ENCODE measurements at regions not wholly inside any gene's neighbourhood (a gene's known extent, or its start where the extent isn't known, plus 50 kb on each side); places are given as distances from the start of the nearest gene placed in this dataset.

DNA sequence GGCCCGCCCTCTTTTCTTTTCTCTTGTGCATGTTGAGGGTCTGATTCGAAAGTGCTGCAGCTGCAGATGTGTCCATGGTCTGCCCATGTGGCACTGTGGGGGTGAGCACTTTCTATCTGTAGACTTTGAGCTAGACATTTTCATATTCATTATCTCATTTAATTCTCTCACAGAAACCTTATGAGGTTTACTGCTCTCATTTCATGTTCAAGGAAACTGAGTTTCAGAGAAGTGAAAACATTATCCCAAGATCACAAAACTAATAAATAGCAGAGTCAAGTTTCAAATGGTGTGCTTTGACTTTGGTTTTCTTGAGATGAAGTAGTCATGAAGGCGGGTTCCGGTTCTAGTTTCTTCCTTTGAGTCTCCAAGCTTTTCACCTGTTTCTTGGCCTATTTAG is 536.5 kb upstream of the ZNF462 start:
- ATAC-seq (no peak), DNase-seq (no peak)
- H3K9me3 Mint-ChIP-seq = peaks cover 0 to 5% (median 2%) of the 10 kb centered on the region in 11 donors
- no peaks in the 10 kb centered on the region for H3K27me3 Mint-ChIP-seq
- no peak overlapping the region for H3K27ac Mint-ChIP-seq
- Histone ChIP-seq H3K9me3 (ENCODE audit: control insufficient read depth in 2 of 3, low read length in 3 of 3) (peaks cover 0 to 4% (median 0%) of the 10 kb centered on the region in 3 experiments), H3K36me3 (ENCODE audit: control insufficient read depth in 2 of 3, insufficient read depth in 3 of 3, low read length in 3 of 3) (no peaks in the 10 kb centered on the region), H3K27me3 (ENCODE audit: control insufficient read depth in 2 of 2, insufficient read depth in 2 of 2, low read length in 2 of 2) (no peaks in the 10 kb centered on the region), H3K4me3 (ENCODE audit: low read length) (no peak overlapping the region), H3K27ac (ENCODE audit: low read depth, low read length) (no peak overlapping the region), H3K4me1 (ENCODE audit: control insufficient read depth in 2 of 2, insufficient read depth in 2 of 2, low read length in 2 of 2) (no peaks in the 10 kb centered on the region)
- no peaks in the 10 kb centered on the region for H3K36me3 Mint-ChIP-seq
- CTCF ChIA-PET = no interaction called here
- POLR2A ChIA-PET = no interaction called here
- H3K4me1 Mint-ChIP-seq = no peaks in the 10 kb centered on the region
- intact Hi-C loops (cut with micrococcal nuclease) = no loop called here
- H3K4me3 Mint-ChIP-seq = no peak overlapping the region

DNA sequence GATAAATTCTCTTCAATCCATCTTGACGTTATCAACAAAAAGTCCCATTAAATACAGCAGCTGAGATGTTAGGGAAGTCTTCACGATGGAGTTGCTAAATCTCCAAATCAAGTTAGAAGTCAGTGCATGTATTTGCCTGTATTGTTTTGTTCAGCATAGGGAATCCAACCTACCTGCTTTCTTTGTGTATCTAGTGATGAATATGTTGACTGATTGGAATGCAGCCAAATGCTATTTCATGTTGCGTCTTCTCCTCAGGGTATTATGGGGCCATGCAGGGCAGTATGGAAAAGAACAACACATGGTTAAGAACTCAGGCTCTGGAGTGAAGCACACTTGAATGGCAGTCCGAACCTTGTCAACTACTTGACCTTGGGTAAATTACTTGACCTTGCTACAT is 529.5 kb upstream of the ZNF462 start:
- POLR2A ChIA-PET = no interaction called here
- CTCF ChIA-PET = no interaction called here
- Mint-ChIP-seq H3K36me3 (no peaks in the 10 kb centered on the region), H3K9me3 (peaks cover 0 to 16% (median 7%) of the 10 kb centered on the region in 11 donors), H3K27ac (no peak overlapping the region), H3K4me3 (no peak overlapping the region), H3K27me3 (no peaks in the 10 kb centered on the region), H3K4me1 (no peaks in the 10 kb centered on the region)
- intact Hi-C loops (cut with micrococcal nuclease) = no loop called here
- Histone ChIP-seq H3K36me3 (ENCODE audit: control insufficient read depth in 2 of 3, insufficient read depth in 3 of 3, low read length in 3 of 3) (no peaks in the 10 kb centered on the region), H3K9me3 (ENCODE audit: control insufficient read depth in 2 of 3, low read length in 3 of 3) (no peaks in the 10 kb centered on the region), H3K27me3 (ENCODE audit: control insufficient read depth in 2 of 2, insufficient read depth in 2 of 2, low read length in 2 of 2) (no peaks in the 10 kb centered on the region), H3K27ac (ENCODE audit: low read depth, low read length) (no peak overlapping the region), H3K4me3 (ENCODE audit: low read length) (no peak overlapping the region), H3K4me1 (ENCODE audit: control insufficient read depth in 2 of 2, insufficient read depth in 2 of 2, low read length in 2 of 2) (no peaks in the 10 kb centered on the region)
- ATAC-seq = no peak
- DNase-seq = no peak

DNA sequence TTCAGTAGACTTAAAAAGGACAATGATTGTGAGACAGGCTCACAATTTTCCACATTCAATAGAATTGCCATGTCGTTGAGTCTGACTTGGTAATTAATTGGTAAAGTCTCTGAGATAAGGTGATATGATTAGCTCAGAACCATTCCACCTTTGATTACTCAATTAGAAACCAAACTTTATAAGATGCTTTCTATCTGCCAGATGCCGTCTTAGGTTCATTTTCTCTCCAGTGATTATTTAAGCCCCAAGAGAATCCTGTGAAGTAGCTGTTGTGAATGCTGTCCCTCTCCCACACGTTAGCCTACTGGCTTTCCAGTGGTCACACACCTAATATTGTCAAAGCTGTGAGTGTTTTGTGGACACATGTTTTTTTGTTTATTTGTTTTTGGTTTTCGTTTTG is 528.9 kb upstream of the ZNF462 start:
- Histone ChIP-seq H3K4me1 (ENCODE audit: control insufficient read depth in 2 of 2, insufficient read depth in 2 of 2, low read length in 2 of 2) (no peaks in the 10 kb centered on the region), H3K27me3 (ENCODE audit: control insufficient read depth in 2 of 2, insufficient read depth in 2 of 2, low read length in 2 of 2) (no peaks in the 10 kb centered on the region), H3K27ac (ENCODE audit: low read depth, low read length) (no peak overlapping the region), H3K9me3 (ENCODE audit: control insufficient read depth in 2 of 3, low read length in 3 of 3) (no peaks in the 10 kb centered on the region), H3K4me3 (ENCODE audit: low read length) (no peak overlapping the region), H3K36me3 (ENCODE audit: control insufficient read depth in 2 of 3, insufficient read depth in 3 of 3, low read length in 3 of 3) (no peaks in the 10 kb centered on the region)
- Mint-ChIP-seq H3K27me3 (no peaks in the 10 kb centered on the region), H3K4me3 (no peak overlapping the region), H3K9me3 (peaks cover 0 to 20% (median 7%) of the 10 kb centered on the region in 11 donors), H3K4me1 (no peaks in the 10 kb centered on the region), H3K36me3 (no peaks in the 10 kb centered on the region), H3K27ac (no peak overlapping the region)
- POLR2A ChIA-PET = no interaction called here
- no peak for DNase-seq
- CTCF ChIA-PET = no interaction called here
- intact Hi-C loops (cut with micrococcal nuclease) = no loop called here
- no peak for ATAC-seq

GRCh38 chr9:106339882-106340281 is 523.1 kb upstream of the ZNF462 start:
- CTCF ChIA-PET = interaction anchor here (0.7 kb wide), 1 partner anchor 757 kb away, joined by 3 read pairs; no protein-coding TSS in a partner anchor
- Histone ChIP-seq H3K9me3 (ENCODE audit: control insufficient read depth in 2 of 3, low read length in 3 of 3) (no peaks in the 10 kb centered on the region), H3K27me3 (ENCODE audit: control insufficient read depth in 2 of 2, insufficient read depth in 2 of 2, low read length in 2 of 2) (no peaks in the 10 kb centered on the region), H3K4me3 (ENCODE audit: low read length) (no peak overlapping the region), H3K36me3 (ENCODE audit: control insufficient read depth in 2 of 3, insufficient read depth in 3 of 3, low read length in 3 of 3) (no peaks in the 10 kb centered on the region), H3K27ac (ENCODE audit: low read depth, low read length) (no peak overlapping the region), H3K4me1 (ENCODE audit: control insufficient read depth in 2 of 2, insufficient read depth in 2 of 2, low read length in 2 of 2) (no peaks in the 10 kb centered on the region)
- DNase-seq = no peak
- ATAC-seq = no peak
- POLR2A ChIA-PET = no interaction called here
- Mint-ChIP-seq H3K4me3 (no peak overlapping the region), H3K27ac (no peak overlapping the region), H3K4me1 (no peaks in the 10 kb centered on the region), H3K27me3 (peaks cover 0 to 4% (median 0%) of the 10 kb centered on the region in 5 donors), H3K36me3 (no peaks in the 10 kb centered on the region), H3K9me3 (peaks cover 1 to 26% (median 9%) of the 10 kb centered on the region in 11 donors)
- intact Hi-C loops (cut with micrococcal nuclease) = no loop called here

DNA sequence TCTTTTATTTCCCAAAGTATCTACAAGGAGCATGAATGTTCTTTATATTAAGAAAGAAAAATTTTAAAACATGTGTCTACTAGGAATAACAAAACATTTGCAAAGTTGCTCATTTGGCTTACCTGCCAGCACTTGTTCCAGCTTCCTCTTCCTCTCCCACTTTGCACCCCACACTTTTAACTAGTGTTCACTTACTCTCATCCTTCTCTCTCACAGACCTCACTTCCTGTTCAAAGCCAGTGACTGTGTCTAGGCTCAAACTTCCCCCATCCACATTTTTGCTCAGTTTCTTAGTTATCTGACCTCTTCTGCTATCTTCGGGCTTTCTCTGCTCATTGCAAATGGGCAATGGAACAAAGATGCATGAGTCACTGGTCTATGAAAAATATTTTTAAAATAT is 512.2 kb upstream of the ZNF462 start:
- H3K27me3 Mint-ChIP-seq = no peaks in the 10 kb centered on the region
- ATAC-seq (no peak), DNase-seq (no peak)
- H3K27me3 ChIP-seq (ENCODE audit: control insufficient read depth in 2 of 2, insufficient read depth in 2 of 2, low read length in 2 of 2) = no peaks in the 10 kb centered on the region
- intact Hi-C loops (cut with micrococcal nuclease) = no loop called here
- no peaks in the 10 kb centered on the region for H3K4me1 ChIP-seq (ENCODE audit: control insufficient read depth in 2 of 2, insufficient read depth in 2 of 2, low read length in 2 of 2)
- H3K27ac Mint-ChIP-seq = no peak overlapping the region
- ChIA-PET POLR2A (no interaction called here), CTCF (no interaction called here)
- no peak overlapping the region for H3K4me3 ChIP-seq (ENCODE audit: low read length)
- H3K27ac ChIP-seq (ENCODE audit: low read depth, low read length) = no peak overlapping the region
- H3K4me1 Mint-ChIP-seq = no peaks in the 10 kb centered on the region
- H3K36me3 Mint-ChIP-seq = peaks cover 0 to 4% (median 0%) of the 10 kb centered on the region in 5 donors
- no peak overlapping the region for H3K4me3 Mint-ChIP-seq
- no peaks in the 10 kb centered on the region for H3K36me3 ChIP-seq (ENCODE audit: control insufficient read depth in 2 of 3, insufficient read depth in 3 of 3, low read length in 3 of 3)
- no peaks in the 10 kb centered on the region for H3K9me3 ChIP-seq (ENCODE audit: control insufficient read depth in 2 of 3, low read length in 3 of 3)
- peaks cover 0 to 25% (median 6%) of the 10 kb centered on the region in 11 donors for H3K9me3 Mint-ChIP-seq

GRCh38 chr9:106356924-106357323 is 506.0 kb upstream of the ZNF462 start:
- DNase-seq (no peak), ATAC-seq (no peak)
- Mint-ChIP-seq H3K4me1 (no peaks in the 10 kb centered on the region), H3K36me3 (peaks cover 0 to 4% (median 0%) of the 10 kb centered on the region in 5 donors), H3K27me3 (no peaks in the 10 kb centered on the region), H3K27ac (no peak overlapping the region), H3K4me3 (no peak overlapping the region), H3K9me3 (peaks cover 0 to 45% (median 17%) of the 10 kb centered on the region in 11 donors)
- H3K36me3 ChIP-seq (ENCODE audit: control insufficient read depth in 2 of 3, insufficient read depth in 3 of 3, low read length in 3 of 3) = no peaks in the 10 kb centered on the region
- ChIA-PET POLR2A (no interaction called here), CTCF (no interaction called here)
- H3K9me3 ChIP-seq (ENCODE audit: control insufficient read depth in 2 of 3, low read length in 3 of 3) = no peaks in the 10 kb centered on the region
- no peaks in the 10 kb centered on the region for H3K27me3 ChIP-seq (ENCODE audit: control insufficient read depth in 2 of 2, insufficient read depth in 2 of 2, low read length in 2 of 2)
- H3K4me3 ChIP-seq (ENCODE audit: low read length) = no peak overlapping the region
- intact Hi-C loops (cut with micrococcal nuclease) = no loop called here
- no peak overlapping the region for H3K27ac ChIP-seq (ENCODE audit: low read depth, low read length)
- H3K4me1 ChIP-seq (ENCODE audit: control insufficient read depth in 2 of 2, insufficient read depth in 2 of 2, low read length in 2 of 2) = no peaks in the 10 kb centered on the region

DNA sequence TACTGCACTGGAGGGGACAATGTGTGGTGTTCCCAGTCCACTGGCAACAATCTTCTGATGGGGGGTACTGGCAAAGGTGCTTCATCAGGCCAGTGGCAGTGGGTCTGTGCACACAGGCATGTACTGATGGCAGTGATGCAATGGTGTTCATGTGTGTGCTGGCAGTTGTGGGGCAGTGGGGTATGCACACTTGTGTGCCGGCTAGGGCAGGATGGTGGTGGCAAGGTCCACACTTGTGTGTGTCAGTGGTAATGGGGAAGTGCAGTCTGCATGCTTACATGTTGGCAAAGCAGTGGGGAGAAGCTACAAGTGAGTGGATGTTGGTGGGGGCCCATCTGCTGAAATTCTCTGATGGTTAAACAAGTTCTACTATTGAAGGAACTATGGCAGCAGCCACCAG is 504.6 kb upstream of the ZNF462 start:
- ATAC-seq = no peak
- ChIA-PET CTCF (no interaction called here), POLR2A (no interaction called here)
- Histone ChIP-seq H3K27ac (ENCODE audit: low read depth, low read length) (no peak overlapping the region), H3K27me3 (ENCODE audit: control insufficient read depth in 2 of 2, insufficient read depth in 2 of 2, low read length in 2 of 2) (no peaks in the 10 kb centered on the region), H3K4me1 (ENCODE audit: control insufficient read depth in 2 of 2, insufficient read depth in 2 of 2, low read length in 2 of 2) (no peaks in the 10 kb centered on the region), H3K4me3 (ENCODE audit: low read length) (no peak overlapping the region), H3K9me3 (ENCODE audit: control insufficient read depth in 2 of 3, low read length in 3 of 3) (no peaks in the 10 kb centered on the region), H3K36me3 (ENCODE audit: control insufficient read depth in 2 of 3, insufficient read depth in 3 of 3, low read length in 3 of 3) (no peaks in the 10 kb centered on the region)
- H3K9me3 Mint-ChIP-seq = peaks cover 0 to 48% (median 17%) of the 10 kb centered on the region in 11 donors
- H3K36me3 Mint-ChIP-seq = peaks cover 0 to 4% (median 0%) of the 10 kb centered on the region in 5 donors
- H3K27me3 Mint-ChIP-seq = no peaks in the 10 kb centered on the region
- peak overlapping the region in 1 of 10 donors; percentile 3 for H3K4me3 Mint-ChIP-seq
- intact Hi-C loops (cut with micrococcal nuclease) = no loop called here
- no peak for DNase-seq
- no peaks in the 10 kb centered on the region for H3K4me1 Mint-ChIP-seq
- no peak overlapping the region for H3K27ac Mint-ChIP-seq

All from naive thymus-derived CD4-positive, alpha-beta T cell (primary cell).